ENCODE measurements at regions not wholly inside any gene's neighbourhood (a gene's known extent, or its start where the extent isn't known, plus 50 kb on each side); places are given as distances from the start of the nearest gene placed in this dataset.

- WGBS, 2 donors, result 85 to 86% methylated on average over 4 of the region's 4 CpGs
Observed at GRCh38 chr6:23591761-23592160, 534.3 kb upstream of the NRSN1 start.

GRCh38 chr6:23600118-23600517, 525.9 kb upstream of the NRSN1 start:
- ATAC-seq, result no peak

More at GRCh38 chr6:23591761-23592160, 534.3 kb upstream of the NRSN1 start:
- H3K4me1 ChIP-seq, result no peaks in the 10 kb centered on the region
- TF ChIP-seq POLR2A (IDR thresholded peaks at IDR 0.05), result no peak
- TF ChIP-seq CTCF (IDR thresholded peaks at IDR 0.05), result no peak
- no peak for DNase-seq
- intact Hi-C loops (cut with DNase I), result no loop called here
- no peak overlapping the region for H3K27ac ChIP-seq
- ATAC-seq, result no peak
- no peaks in the 10 kb centered on the region for H3K9me3 ChIP-seq
- H3K36me3 ChIP-seq (replicated peaks in 1 of 2; ENCODE audit: insufficient read depth in 1 of 2, low read depth in 2 of 2), result no peaks in the 10 kb centered on the region
- H3K27me3 ChIP-seq, result no peaks in the 10 kb centered on the region
- H3K4me3 ChIP-seq, result no peak overlapping the region

GRCh38 chr6:23601811-23602345, 524.1 kb upstream of the NRSN1 start:
- WGBS, 2 donors, result 37 to 43% methylated on average over 1 of the region's 1 CpG
- intact Hi-C loops (cut with DNase I), result no loop called here
- TF ChIP-seq CTCF (IDR thresholded peaks at IDR 0.05), result no peak
- TF ChIP-seq POLR2A (IDR thresholded peaks at IDR 0.05), result no peak
- no peak for DNase-seq
- no peaks in the 10 kb centered on the region for H3K9me3 ChIP-seq
- H3K27me3 ChIP-seq, result no peaks in the 10 kb centered on the region
- no peak overlapping the region for H3K27ac ChIP-seq
- H3K4me1 ChIP-seq, result no peaks in the 10 kb centered on the region
- H3K4me3 ChIP-seq, result no peak overlapping the region
- no peaks in the 10 kb centered on the region for H3K36me3 ChIP-seq (replicated peaks in 1 of 2; ENCODE audit: insufficient read depth in 1 of 2, low read depth in 2 of 2)
- ATAC-seq, result no peak

More at GRCh38 chr6:23600118-23600517, 525.9 kb upstream of the NRSN1 start:
- no peaks in the 10 kb centered on the region for H3K9me3 ChIP-seq
- no peak for DNase-seq
- H3K36me3 ChIP-seq (replicated peaks in 1 of 2; ENCODE audit: insufficient read depth in 1 of 2, low read depth in 2 of 2), result no peaks in the 10 kb centered on the region
- H3K4me3 ChIP-seq, result no peak overlapping the region
- TF ChIP-seq CTCF (IDR thresholded peaks at IDR 0.05), result no peak
- TF ChIP-seq POLR2A (IDR thresholded peaks at IDR 0.05), result no peak
- no peak overlapping the region for H3K27ac ChIP-seq
- H3K27me3 ChIP-seq, result no peaks in the 10 kb centered on the region
- no peaks in the 10 kb centered on the region for H3K4me1 ChIP-seq
- intact Hi-C loops (cut with DNase I), result no loop called here

- no peak for TF ChIP-seq CTCF (IDR thresholded peaks at IDR 0.05)
- no peak for TF ChIP-seq POLR2A (IDR thresholded peaks at IDR 0.05)
- DNase-seq (no peak), ATAC-seq (no peak)
- Histone ChIP-seq H3K27me3 (no peaks in the 10 kb centered on the region), H3K4me3 (no peak overlapping the region), H3K4me1 (no peaks in the 10 kb centered on the region), H3K27ac (no peak overlapping the region), H3K36me3 (replicated peaks in 1 of 2; ENCODE audit: insufficient read depth in 1 of 2, low read depth in 2 of 2) (no peaks in the 10 kb centered on the region), H3K9me3 (no peaks in the 10 kb centered on the region)
- 45 to 65% methylated on average over 5 of the region's 5 CpGs for WGBS, 2 donors
- intact Hi-C loops (cut with DNase I), result no loop called here
Observed at GRCh38 chr6:23608931-23609435, 517.0 kb upstream of the NRSN1 start.

- 61 to 69% methylated on average over 6 of the region's 6 CpGs for WGBS, 2 donors
- Histone ChIP-seq H3K4me3 (no peak overlapping the region), H3K27me3 (no peaks in the 10 kb centered on the region), H3K9me3 (no peaks in the 10 kb centered on the region), H3K4me1 (no peaks in the 10 kb centered on the region), H3K36me3 (replicated peaks in 1 of 2; ENCODE audit: insufficient read depth in 1 of 2, low read depth in 2 of 2) (no peaks in the 10 kb centered on the region), H3K27ac (no peak overlapping the region)
- DNase-seq (no peak), ATAC-seq (no peak)
- no peak for TF ChIP-seq POLR2A (IDR thresholded peaks at IDR 0.05)
- no peak for TF ChIP-seq CTCF (IDR thresholded peaks at IDR 0.05)
- intact Hi-C loops (cut with DNase I), result no loop called here
Observed at GRCh38 chr6:23611776-23612381, 514.1 kb upstream of the NRSN1 start.
